Endothelial cell of umbilical vein (primary cell): ENCODE measurements at regions not wholly inside any gene's neighbourhood (a gene's known extent, or its start where the extent isn't known, plus 50 kb on each side); places are given as distances from the start of the nearest gene placed in this dataset.

Experiments used
- BruUV-seq: library from RNA; stranded (reverse); fragments of 400-500 nt; replicated peaks from 2 replicates; lab custom pipeline; 2021; lab: Mats Ljungman, UMichigan
- CTCF ChIA-PET: fragments of 300-600, 350-600 bp; sonication (Branson Sonifier 250); formaldehyde crosslinking; loops from one replicate; lab custom pipeline; 2021; ENCODE audit warnings: antibody characterized with exemption, inconsistent platforms; lab: Charles Lee
- POLR2A ChIA-PET: fragments of 300-600, 350-600 bp; sonication (Branson Sonifier 250); formaldehyde crosslinking; loops from one replicate; lab custom pipeline; 2021; ENCODE audit warnings: antibody characterized with exemption, inconsistent platforms; lab: Charles Lee
- DNase-seq: peaks from one replicate; pipeline ENCODE4 v3.0.0-alpha.2; 2011; ENCODE audit warnings: low read depth, low spot score
- FAIRE-seq: peaks from 2 replicates; lab custom pipeline; 2011; peaks lifted over from hg19 to GRCh38; lab: Jason Lieb, UNC
- H2AFZ ChIP-seq: 2 replicates; pipeline ENCODE4 v1.6.0; 2012; ENCODE audit warnings: low read depth, low read length, control low read depth, inconsistent platforms
- H3K27ac ChIP-seq: 2 replicates; pipeline ENCODE4 v1.5.1; 2011; ENCODE audit warnings: low read depth, mild to moderate bottlenecking, control low read depth, low read length, moderate library complexity; ENCODE audit not compliant: insufficient read depth
- H3K27me3 ChIP-seq, 2 experiments: 2 replicates each; pipeline versions ENCODE4 v1.6.0 to v1.6.1; 2011; ENCODE audit warnings: low read length in 2 of 2, mixed read lengths in 1 of 2; ENCODE audit not compliant: control insufficient read depth in 2 of 2, insufficient read depth in 2 of 2
- H3K36me3 ChIP-seq, 2 experiments: 2 replicates in 1 of 2; 3 replicates in 1 of 2; pipeline ENCODE4 v1.5.1; 2011; ENCODE audit warnings: low read length in 2 of 2, mild to moderate bottlenecking in 1 of 2, moderate library complexity in 1 of 2; ENCODE audit not compliant: control insufficient read depth in 2 of 2, insufficient read depth in 2 of 2; ENCODE audit errors: extremely low read depth in 1 of 2
- H3K4me1 ChIP-seq: 3 replicates; pipeline ENCODE4 v1.5.1; 2011; ENCODE audit warnings: mild to moderate bottlenecking, low read length; ENCODE audit not compliant: control insufficient read depth, insufficient read depth; ENCODE audit errors: extremely low read depth
- H3K4me2 ChIP-seq: 2 replicates; pipeline ENCODE4 v1.6.1; 2011; ENCODE audit warnings: low read length, control low read depth, mixed read lengths; ENCODE audit not compliant: insufficient read depth
- H3K4me3 ChIP-seq, 3 experiments: fragments of 200-600 bp in 1 of 3; sonication (generic), shearing (Covaris generic) in 1 of 3; replicated peaks in 1 of 3; 2 replicates each; pipeline ENCODE4 v1.5.1; 2011 to 2016; ENCODE audit warnings: control low read depth in 3 of 3, low read length in 3 of 3, mild to moderate bottlenecking in 2 of 3, inconsistent platforms in 1 of 3, low read depth in 1 of 3, moderate library complexity in 1 of 3; ENCODE audit not compliant: insufficient read depth in 1 of 3
- H3K79me2 ChIP-seq: 2 replicates; pipeline ENCODE4 v1.6.0; 2012; ENCODE audit warnings: low read length, inconsistent platforms; ENCODE audit not compliant: control insufficient read depth, insufficient read depth
- H3K9ac ChIP-seq: replicated peaks from 2 replicates; pipeline ENCODE3; 2011; ENCODE audit warnings: low read length, control low read depth; ENCODE audit not compliant: insufficient read depth; ENCODE audit errors: extremely low read depth
- H3K9me1 ChIP-seq: replicated peaks from 3 replicates; pipeline ENCODE4 v1.6.0; 2011; ENCODE audit warnings: mild to moderate bottlenecking, low read length; ENCODE audit not compliant: control insufficient read depth, insufficient read depth; ENCODE audit errors: extremely low read depth
- H3K9me3 ChIP-seq: replicated peaks from 2 replicates; pipeline ENCODE4 v1.5.1; 2012; ENCODE audit warnings: low read length, inconsistent platforms; ENCODE audit not compliant: control insufficient read depth, insufficient read depth
- H4K20me1 ChIP-seq: replicated peaks from 2 replicates; pipeline ENCODE3; 2011; ENCODE audit warnings: mild to moderate bottlenecking, low read length; ENCODE audit not compliant: control insufficient read depth, insufficient read depth; ENCODE audit errors: extremely low read depth
- CTCF ChIP-seq, 2 donors: IDR thresholded peaks; 1 replicate in 1 of 2; 2 replicates in 1 of 2; pipeline ENCODE4 v1.5.1; 2011; ENCODE audit warnings: low read length in 2 of 2, mild to moderate bottlenecking in 2 of 2, moderate library complexity in 2 of 2, control low read depth in 1 of 2, inconsistent platforms in 1 of 2, low read depth in 1 of 2; ENCODE audit not compliant: insufficient read depth in 1 of 2; ENCODE audit errors: extremely low read depth in 1 of 2
- EZH2 ChIP-seq: IDR thresholded peaks from 2 replicates; pipeline ENCODE4 v1.6.1; 2012; ENCODE audit warnings: borderline replicate concordance, low read depth, mild to moderate bottlenecking, moderate library complexity, low read length, inconsistent platforms; ENCODE audit not compliant: severe bottlenecking
- FOS ChIP-seq: IDR thresholded peaks from 2 replicates; pipeline ENCODE4 v1.6.1; 2011; ENCODE audit warnings: mild to moderate bottlenecking, low read length, moderate library complexity, borderline replicate concordance; ENCODE audit not compliant: insufficient read depth
- GATA2 ChIP-seq: IDR thresholded peaks from 2 replicates; pipeline ENCODE4 v1.7.0; 2011; ENCODE audit warnings: low read depth, mild to moderate bottlenecking, moderate library complexity, mixed read lengths, low read length; ENCODE audit not compliant: insufficient read length, insufficient read depth
- JUN ChIP-seq: IDR thresholded peaks from 2 replicates; pipeline ENCODE4 v1.6.1; 2011; ENCODE audit warnings: borderline replicate concordance, low read depth; ENCODE audit not compliant: insufficient read length, insufficient read depth
- MYC ChIP-seq: IDR thresholded peaks from one replicate; pipeline ENCODE4 v1.6.1; 2011; ENCODE audit warnings: mild to moderate bottlenecking, low read depth, low read length
- POLR2A ChIP-seq: IDR thresholded peaks from 2 replicates; pipeline ENCODE4 v1.6.1; 2012; ENCODE audit warnings: low read depth, mild to moderate bottlenecking, control low read depth, low read length
- POLR2AphosphoS5 ChIP-seq: IDR thresholded peaks from 2 replicates; pipeline ENCODE4 v1.6.1; 2012; ENCODE audit warnings: low read depth, mild to moderate bottlenecking, control low read depth, low read length, moderate library complexity; ENCODE audit not compliant: insufficient read depth
- dilution Hi-C: fragments of 300-500 bp; cut with MboI; formaldehyde crosslinking; loops from one replicate; pipeline ENCODE4 v1.15.0; 2019; ENCODE audit warnings: low sequenced_read_pairs; ENCODE audit not compliant: extremely low pct_ligation_motif_present
- intact Hi-C: fragments of 100-400 bp; cut with micrococcal nuclease; formaldehyde crosslinking; loops from one replicate; pipeline ENCODE4 v1.10.0; 2022
- TF ChIP-seq, protein P1 (sequence below): IDR thresholded peaks from 2 replicates; pipeline ENCODE4 v1.6.1; 2011; ENCODE audit not compliant: insufficient read depth, insufficient read length

DNA sequence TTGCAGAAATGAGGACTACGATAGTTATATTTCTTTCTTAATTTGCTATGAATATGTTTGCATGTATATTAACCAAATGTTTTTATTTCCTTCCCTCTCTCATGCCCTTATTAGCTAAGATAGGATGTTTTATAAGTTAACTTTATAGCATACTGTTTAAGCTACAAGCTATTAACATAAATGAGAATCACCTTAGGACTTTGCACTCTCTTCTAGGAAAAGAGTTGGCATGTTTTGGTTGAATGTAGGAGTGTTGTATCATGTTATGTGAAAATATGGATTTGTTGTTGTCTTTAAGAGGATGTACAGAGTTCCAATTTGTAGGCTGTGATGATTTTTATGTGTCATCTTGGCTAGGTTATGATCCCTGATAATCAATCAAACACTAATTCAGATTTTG, 467.4 kb upstream of the SETBP1 start:
- Histone ChIP-seq H3K36me3 (no peaks in the 10 kb centered on the region), H3K9ac (no peak overlapping the region), H3K9me3 (no peaks in the 10 kb centered on the region), H3K4me2 (no peak overlapping the region), H3K27me3 (no peaks in the 10 kb centered on the region), H3K9me1 (no peaks in the 10 kb centered on the region), H2AFZ (no peak overlapping the region), H3K4me3 (no peak overlapping the region), H3K27ac (no peak overlapping the region), H3K79me2 (no peaks in the 10 kb centered on the region), H3K4me1 (no peaks in the 10 kb centered on the region), H4K20me1 (no peaks in the 10 kb centered on the region)
- dilution Hi-C loops (no loop called here), intact Hi-C loops (no loop called here)
- ChIA-PET CTCF (interaction anchor here (1.0 kb wide), 1 partner anchor 10 kb away, joined by 3 read pairs; no protein-coding TSS in a partner anchor), POLR2A (no interaction called here)
- no TSS peak for BruUV-seq
- TF ChIP-seq EZH2 (no peak), GATA2 (no peak), POLR2AphosphoS5 (no peak), JUN (no peak), CTCF (IDR thresholded peaks at IDR 0.05; ENCODE audit: extremely low read depth in 1 of 2, insufficient read depth in 1 of 2, low read depth in 1 of 2, low read length in 2 of 2) (no peak), FOS (no peak), POLR2A (no peak), MYC (no peak)
- TF ChIP-seq, protein P1, sequence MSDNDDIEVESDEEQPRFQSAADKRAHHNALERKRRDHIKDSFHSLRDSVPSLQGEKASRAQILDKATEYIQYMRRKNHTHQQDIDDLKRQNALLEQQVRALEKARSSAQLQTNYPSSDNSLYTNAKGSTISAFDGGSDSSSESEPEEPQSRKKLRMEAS: no peak
- DNase-seq (no peak), FAIRE-seq (no peak)
